ENCODE measurements at regions not wholly inside any gene's neighbourhood (a gene's known extent, or its start where the extent isn't known, plus 50 kb on each side); places are given as distances from the start of the nearest gene placed in this dataset.

- DNase-seq, result no peak
Measured at GRCh38 chr3:150264561-150265279, 143.4 kb upstream of the TSC22D2 start.

- DNase-seq, result no peak
Measured at GRCh38 chr3:150261958-150262357, 146.1 kb upstream of the TSC22D2 start.

GRCh38 chr3:150261418-150261817, 146.7 kb upstream of the TSC22D2 start:
- no peak for DNase-seq

- DNase-seq, result no peak
Measured at GRCh38 chr3:150260398-150260710, 147.7 kb upstream of the TSC22D2 start.

- DNase-seq, result no peak
Measured at GRCh38 chr3:150259526-150260397, 148.3 kb upstream of the TSC22D2 start.

- no peak for DNase-seq
Measured at GRCh38 chr3:150256782-150257181, 151.3 kb upstream of the TSC22D2 start.

GRCh38 chr3:150256318-150256717, 151.8 kb upstream of the TSC22D2 start:
- peak; percentile 28 for DNase-seq

GRCh38 chr3:150255826-150256225, 152.3 kb upstream of the TSC22D2 start:
- no peak for DNase-seq

GRCh38 chr3:150255413-150255812, 152.7 kb upstream of the TSC22D2 start:
- no peak for DNase-seq

GRCh38 chr3:150254309-150254708, 153.8 kb upstream of the TSC22D2 start:
- DNase-seq, result no peak

- DNase-seq, result no peak
Measured at GRCh38 chr3:150253622-150254021, 154.5 kb upstream of the TSC22D2 start.

GRCh38 chr3:150252462-150252861, 155.6 kb upstream of the TSC22D2 start:
- DNase-seq, result no peak

GRCh38 chr3:150251187-150252062, 156.7 kb upstream of the TSC22D2 start:
- DNase-seq, result no peak

- no peak for DNase-seq
Measured at GRCh38 chr3:150249779-150250470, 158.2 kb upstream of the TSC22D2 start.

- no peak for DNase-seq
Measured at GRCh38 chr3:150248888-150249681, 159.0 kb upstream of the TSC22D2 start.

GRCh38 chr3:150248116-150248887, 159.8 kb upstream of the TSC22D2 start:
- DNase-seq, result peak; percentile 83

GRCh38 chr3:150247441-150247840, 160.7 kb upstream of the TSC22D2 start:
- DNase-seq, result no peak

- no peak for DNase-seq
Measured at GRCh38 chr3:150243466-150243865, 164.6 kb upstream of the TSC22D2 start.

- no peak for DNase-seq
Measured at GRCh38 chr3:150242220-150242936, 165.7 kb upstream of the TSC22D2 start.

- DNase-seq, result no peak
Measured at GRCh38 chr3:150240891-150241290, 167.2 kb upstream of the TSC22D2 start.

All from NCI-H226 (cell line).